K562 (cell line): ENCODE measurements at regions not wholly inside any gene's neighbourhood (a gene's known extent, or its start where the extent isn't known, plus 50 kb on each side); places are given as distances from the start of the nearest gene placed in this dataset.

Source experiments
- ATAC-seq: fragments of 200-7000 bp; cut with Tn5 transposase; 3 replicates; pipeline ENCODE4 v1.9.1; 2020; ENCODE audit warnings: moderate library complexity
- BruUV-seq: library from RNA; stranded (reverse); fragments of 400-500 nt; replicated peaks from 2 replicates; lab custom pipeline; 2021; lab: Mats Ljungman, UMichigan
- CTCF ChIA-PET: fragments of 300-600 bp; formaldehyde crosslinking; extraction: SDS; loops from one replicate; lab custom pipeline; 2021; ENCODE audit warnings: low intra/inter-chr PET ratio; lab: Yijun Ruan, JAX
- POLR2A ChIA-PET: fragments of 300-600, 350-650 bp; sonication (Branson Sonifier 250); formaldehyde crosslinking; extraction: SDS; loops from one replicate; lab custom pipeline; 2021; ENCODE audit warnings: antibody characterized with exemption, inconsistent platforms; lab: Yijun Ruan, JAX
- DNase-seq, 4 experiments: peaks; one replicate each; pipeline versions ENCODE4 v3.0.0 to v3.0.0-alpha.2; 2011 to 2018; ENCODE audit warnings: low spot score in 3 of 4, mixed read lengths in 3 of 4; ENCODE audit errors: extremely low read depth in 1 of 4
- FAIRE-seq: peaks from 2 replicates; lab custom pipeline; 2011; peaks lifted over from hg19 to GRCh38; lab: Jason Lieb, UNC
- H2AFZ ChIP-seq: 2 replicates; pipeline ENCODE4 v1.6.0; 2011; ENCODE audit warnings: low read depth, low read length, control low read depth, inconsistent platforms
- H3K27ac ChIP-seq: fragments of 200-600 bp; 3 replicates; pipeline ENCODE4 v1.8.0; 2011; ENCODE audit warnings: low read depth, mild to moderate bottlenecking, control low read depth, inconsistent platforms, low read length, moderate library complexity, mixed read lengths; ENCODE audit errors: extremely low read depth
- H3K27me3 ChIP-seq, 2 experiments: fragments of 300-600 bp in 1 of 2; 2 replicates in 1 of 2; 3 replicates in 1 of 2; pipeline versions ENCODE4 v1.6.0 to v1.8.0; 2011; ENCODE audit warnings: inconsistent platforms in 2 of 2, low read length in 2 of 2, mild to moderate bottlenecking in 1 of 2, mixed read lengths in 1 of 2, moderate library complexity in 1 of 2; ENCODE audit not compliant: control insufficient read depth in 2 of 2, insufficient read depth in 2 of 2
- H3K36me3 ChIP-seq: fragments of 300-600 bp; 3 replicates; pipeline ENCODE4 v1.8.0; 2011; ENCODE audit warnings: mild to moderate bottlenecking, low read length, inconsistent platforms; ENCODE audit not compliant: control insufficient read depth, insufficient read depth
- H3K4me1 ChIP-seq, 2 experiments: fragments of 200-600 bp in 1 of 2; replicated peaks in 1 of 2; 2 replicates in 1 of 2; 3 replicates in 1 of 2; pipeline versions ENCODE4 v1.5.1 to v1.8.0; 2011; ENCODE audit warnings: inconsistent platforms in 2 of 2, low read length in 2 of 2, mild to moderate bottlenecking in 1 of 2, mixed read lengths in 1 of 2, moderate library complexity in 1 of 2; ENCODE audit not compliant: control insufficient read depth in 2 of 2, insufficient read depth in 2 of 2
- H3K4me2 ChIP-seq: 2 replicates; pipeline ENCODE4 v1.6.1; 2011; ENCODE audit warnings: low read length, control low read depth, inconsistent platforms, mixed read lengths; ENCODE audit not compliant: insufficient read depth
- H3K4me3 ChIP-seq: fragments of 200-600 bp; sonication (generic), shearing (Covaris generic); 2 replicates; pipeline ENCODE4 v1.5.1; 2016; ENCODE audit warnings: control low read depth, inconsistent platforms
- H3K79me2 ChIP-seq: fragments of 200-600 bp; 3 replicates; pipeline ENCODE4 v1.8.0; 2011; ENCODE audit warnings: low read length, inconsistent platforms; ENCODE audit not compliant: control insufficient read depth, insufficient read depth
- H3K9ac ChIP-seq, 2 experiments: 2 replicates each; pipeline versions ENCODE4 v1.6.0 to v1.6.1; 2011; ENCODE audit warnings: low read depth in 2 of 2, low read length in 2 of 2, control low read depth in 1 of 2, inconsistent platforms in 1 of 2, mild to moderate bottlenecking in 1 of 2, mixed read lengths in 1 of 2; ENCODE audit not compliant: insufficient read depth in 1 of 2
- H3K9me1 ChIP-seq: one replicate; pipeline ENCODE4 v1.6.0; 2011; ENCODE audit warnings: inconsistent platforms, mild to moderate bottlenecking, low read length, moderate library complexity; ENCODE audit not compliant: control insufficient read depth, insufficient read depth
- H3K9me3 ChIP-seq: replicated peaks from 2 replicates; pipeline ENCODE4 v1.5.1; 2011; ENCODE audit warnings: low read depth, low read length, inconsistent platforms; ENCODE audit not compliant: control insufficient read depth, insufficient read depth
- H4K20me1 ChIP-seq: replicated peaks from 2 replicates; pipeline ENCODE4 v1.6.1; 2011; ENCODE audit warnings: low read length, inconsistent platforms, mixed read lengths; ENCODE audit not compliant: control insufficient read depth, insufficient read depth
- ARNT ChIP-seq, 2 experiments: fragments of 450-650 bp; IDR thresholded peaks; 2 replicates each; pipeline ENCODE4 v1.6.1; 2016; ENCODE audit warnings: mild to moderate bottlenecking in 1 of 2
- CBFA2T3 ChIP-seq: fragments of 450-650 bp; IDR thresholded peaks from 2 replicates; pipeline ENCODE4 v1.6.1; 2017
- DDX20 ChIP-seq: fragments of 450-650 bp; IDR thresholded peaks from 2 replicates; pipeline ENCODE4 v1.6.1; 2016; ENCODE audit warnings: missing genetic modification characterization, low read depth, mild to moderate bottlenecking, missing compliant biosample characterization, moderate library complexity
- DIDO1 ChIP-seq: fragments of 450-650 bp; IDR thresholded peaks from 2 replicates; pipeline ENCODE4 v1.6.1; 2016; ENCODE audit warnings: low read depth, missing biosample characterization, missing genetic modification characterization
- ELF4 ChIP-seq: fragments of 450-650 bp; formaldehyde crosslinking; IDR thresholded peaks from 2 replicates; pipeline ENCODE4 v1.4.0; 2022; ENCODE audit warnings: missing genetic modification characterization
- EWSR1 ChIP-seq: fragments of 450-650 bp; IDR thresholded peaks from 2 replicates; pipeline ENCODE4 v1.6.1; 2018; ENCODE audit warnings: borderline replicate concordance, mild to moderate bottlenecking, low read depth, moderate library complexity; ENCODE audit not compliant: partially characterized antibody
- GATAD2B ChIP-seq: fragments of 450-650 bp; IDR thresholded peaks from 2 replicates; pipeline ENCODE4 v1.6.1; 2017; ENCODE audit warnings: mild to moderate bottlenecking, borderline replicate concordance
- GTF2E2 ChIP-seq: fragments of 200-800 bp; sonication (Bioruptor generic); IDR thresholded peaks from 2 replicates; pipeline ENCODE4 v1.6.1; 2016; ENCODE audit warnings: missing genetic modification characterization, missing compliant biosample characterization
- MAFF ChIP-seq: IDR thresholded peaks from 2 replicates; pipeline ENCODE4 v1.6.1; 2012; ENCODE audit warnings: low read length, improper control_type of control experiment
- MAFG ChIP-seq: fragments of 450-650 bp; conservative IDR thresholded peaks from 2 replicates; pipeline ENCODE4 v1.6.1; 2016; ENCODE audit warnings: missing genetic modification characterization, missing compliant biosample characterization
- RBM14 ChIP-seq: fragments of 200-400 bp; formaldehyde crosslinking; IDR thresholded peaks from 2 replicates; pipeline ENCODE4 v1.6.1; 2018; ENCODE audit warnings: low read depth, mild to moderate bottlenecking, low read length, moderate library complexity, borderline replicate concordance; ENCODE audit not compliant: insufficient read depth
- SMAD2 ChIP-seq: fragments of 150-350 bp; IDR thresholded peaks from 2 replicates; pipeline ENCODE4 v1.6.1; 2014; ENCODE audit warnings: low read depth, mild to moderate bottlenecking, low read length
- SUPT5H ChIP-seq: fragments of 450-650 bp; IDR thresholded peaks from 2 replicates; pipeline ENCODE4 v1.6.1; 2016
- TAF7 ChIP-seq: fragments of 450-650 bp; IDR thresholded peaks from 2 replicates; pipeline ENCODE4 v1.6.1; 2016; ENCODE audit warnings: missing genetic modification characterization, missing compliant biosample characterization
- TCF15 ChIP-seq: fragments of 250-450 bp; sonication (Bioruptor Pico); IDR thresholded peaks from 2 replicates; pipeline ENCODE4 v1.8.0; 2022; ENCODE audit warnings: moderate library complexity, mild to moderate bottlenecking, inconsistent platforms
- TRIM24 ChIP-seq, 2 experiments: fragments of 450-650 bp; IDR thresholded peaks; 2 replicates each; pipeline ENCODE4 v1.6.1; 2016
- ZNF146 ChIP-seq: IDR thresholded peaks from one replicate; pipeline ENCODE4 v1.6.1; 2018; ENCODE audit warnings: missing compliant biosample characterization; ENCODE audit not compliant: unreplicated experiment
- ZNF316 ChIP-seq: fragments of 450-650 bp; IDR thresholded peaks from 2 replicates; pipeline ENCODE4 v1.6.1; 2016
- ZNF398 ChIP-seq: fragments of 250-450 bp; sonication (Bioruptor Pico); IDR thresholded peaks from 2 replicates; pipeline ENCODE4 v1.8.0; 2021; ENCODE audit warnings: moderate library complexity, mild to moderate bottlenecking, inconsistent platforms
- WGBS: fragments of 100-300 bp; shearing (Covaris generic); methylation state at CpG from one replicate; pipeline ENCODE4 v1.1.6; 2016; ENCODE audit warnings: low coverage, mixed read lengths; ENCODE audit not compliant: insufficient coverage; ENCODE audit errors: missing lambda C conversion rate; 5-methylcytosine and 5-hydroxymethylcytosine counted together
- in situ Hi-C: fragments of 300-500 bp; cut with MboI; formaldehyde crosslinking; loops from 4 replicates; pipeline ENCODE4 v1.15.0; 2018; ENCODE audit warnings: inconsistent platforms, mixed read lengths
- intact Hi-C: fragments of 100-400 bp; cut with micrococcal nuclease; formaldehyde crosslinking; loops from 2 replicates; pipeline ENCODE4 v1.14.2; 2022

GRCh38 chr7:9328296-9328695 lies 894.9 kb downstream of the NXPH1 start:
- 0 out of 2 replicates have a peak, but pooled peaks cover under 1% of the 10 kb centered on the region for H3K9me3 ChIP-seq
- intact Hi-C loops, result no loop called here
- TF ChIP-seq DDX20 (tag) (no peak), ZNF316 (no peak), TAF7 (tag) (no peak), RBM14 (no peak), CBFA2T3 (no peak), ARNT (IDR thresholded peaks at IDR 0.05) (no peak), TRIM24 (IDR thresholded peaks at IDR 0.05) (no peak), GATAD2B (no peak), ZNF398 (CRISPR knock-in tag) (no peak), EWSR1 (no peak), DIDO1 (no peak), SMAD2 (no peak), GTF2E2 (tag) (no peak), ELF4 (no peak), ZNF146 (CRISPR knock-in tag) (no peak), MAFF (no peak), TCF15 (CRISPR knock-in tag) (no peak), MAFG (no peak), SUPT5H (no peak)
- H3K9me1 ChIP-seq, result no peaks in the 10 kb centered on the region
- no peaks in the 10 kb centered on the region for H4K20me1 ChIP-seq
- H3K36me3 ChIP-seq, result no peaks in the 10 kb centered on the region
- H3K4me3 ChIP-seq, result no peak overlapping the region
- no TSS peak for BruUV-seq
- H3K4me1 ChIP-seq, result no peaks in the 10 kb centered on the region
- POLR2A ChIA-PET, result no interaction called here
- H3K9ac ChIP-seq, result no peak overlapping the region
- in situ Hi-C loops, result no loop called here
- DNase-seq (no peak), ATAC-seq (no peak), FAIRE-seq (no peak)
- WGBS, result 0% methylated on average over 2 of the region's 2 CpGs
- CTCF ChIA-PET, result no interaction called here
- H3K27me3 ChIP-seq, result no peaks in the 10 kb centered on the region
- no peak overlapping the region for H3K27ac ChIP-seq
- H3K4me2 ChIP-seq, result no peak overlapping the region
- H3K79me2 ChIP-seq, result no peaks in the 10 kb centered on the region
- H2AFZ ChIP-seq, result no peak overlapping the region
